ENCODE measurements at regions not wholly inside any gene's neighbourhood (a gene's known extent, or its start where the extent isn't known, plus 50 kb on each side); places are given as distances from the start of the nearest gene placed in this dataset.

DNA sequence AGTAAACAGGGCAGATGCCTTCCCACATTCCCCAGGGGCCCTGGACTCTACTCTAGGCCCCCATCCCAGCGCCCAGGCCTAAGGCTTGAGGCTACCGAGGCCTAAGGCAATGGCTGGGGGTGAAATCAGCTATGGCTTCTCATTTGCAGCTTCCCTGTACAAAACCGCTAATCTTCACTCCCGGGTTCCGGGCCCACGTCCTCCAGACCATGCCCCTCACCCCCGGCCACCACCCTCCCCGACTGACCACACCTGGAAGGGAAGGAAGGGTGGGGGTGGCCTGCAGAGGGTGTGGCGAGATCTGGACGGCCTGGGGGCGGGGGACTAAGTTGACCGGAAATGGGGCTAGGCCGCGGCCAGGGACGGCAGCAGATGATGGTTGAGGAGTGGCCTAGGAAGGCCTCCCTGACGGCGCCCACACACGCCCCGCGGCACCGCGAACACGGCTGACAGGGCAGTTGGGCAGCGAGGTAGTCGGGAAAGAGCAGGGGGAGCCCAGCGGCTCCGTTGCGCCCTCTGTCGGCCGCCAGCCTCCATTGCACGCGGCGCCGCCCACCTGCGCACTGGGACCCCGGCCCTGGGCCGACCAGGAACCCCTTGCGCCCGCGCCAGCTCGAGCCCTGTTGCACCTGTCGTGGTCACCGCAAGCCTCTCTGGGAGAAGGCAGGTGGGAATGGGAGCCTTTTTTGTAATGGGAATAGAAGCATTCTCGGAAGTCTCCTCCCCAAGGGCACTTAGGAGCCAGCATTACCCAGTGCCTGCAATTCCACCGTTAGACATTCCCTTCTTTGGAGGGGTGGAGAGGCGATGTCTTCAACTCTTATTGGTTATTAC is 95.9 kb upstream of the CALM2 start (continued):
- TF ChIP-seq, protein P1, sequence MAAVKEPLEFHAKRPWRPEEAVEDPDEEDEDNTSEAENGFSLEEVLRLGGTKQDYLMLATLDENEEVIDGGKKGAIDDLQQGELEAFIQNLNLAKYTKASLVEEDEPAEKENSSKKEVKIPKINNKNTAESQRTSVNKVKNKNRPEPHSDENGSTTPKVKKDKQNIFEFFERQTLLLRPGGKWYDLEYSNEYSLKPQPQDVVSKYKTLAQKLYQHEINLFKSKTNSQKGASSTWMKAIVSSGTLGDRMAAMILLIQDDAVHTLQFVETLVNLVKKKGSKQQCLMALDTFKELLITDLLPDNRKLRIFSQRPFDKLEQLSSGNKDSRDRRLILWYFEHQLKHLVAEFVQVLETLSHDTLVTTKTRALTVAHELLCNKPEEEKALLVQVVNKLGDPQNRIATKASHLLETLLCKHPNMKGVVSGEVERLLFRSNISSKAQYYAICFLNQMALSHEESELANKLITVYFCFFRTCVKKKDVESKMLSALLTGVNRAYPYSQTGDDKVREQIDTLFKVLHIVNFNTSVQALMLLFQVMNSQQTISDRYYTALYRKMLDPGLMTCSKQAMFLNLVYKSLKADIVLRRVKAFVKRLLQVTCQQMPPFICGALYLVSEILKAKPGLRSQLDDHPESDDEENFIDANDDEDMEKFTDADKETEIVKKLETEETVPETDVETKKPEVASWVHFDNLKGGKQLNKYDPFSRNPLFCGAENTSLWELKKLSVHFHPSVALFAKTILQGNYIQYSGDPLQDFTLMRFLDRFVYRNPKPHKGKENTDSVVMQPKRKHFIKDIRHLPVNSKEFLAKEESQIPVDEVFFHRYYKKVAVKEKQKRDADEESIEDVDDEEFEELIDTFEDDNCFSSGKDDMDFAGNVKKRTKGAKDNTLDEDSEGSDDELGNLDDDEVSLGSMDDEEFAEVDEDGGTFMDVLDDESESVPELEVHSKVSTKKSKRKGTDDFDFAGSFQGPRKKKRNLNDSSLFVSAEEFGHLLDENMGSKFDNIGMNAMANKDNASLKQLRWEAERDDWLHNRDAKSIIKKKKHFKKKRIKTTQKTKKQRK (IDR thresholded peaks at IDR 0.05; ENCODE audit: borderline replicate concordance, low read depth, low read length), result no peak
- TF ChIP-seq, protein P2, sequence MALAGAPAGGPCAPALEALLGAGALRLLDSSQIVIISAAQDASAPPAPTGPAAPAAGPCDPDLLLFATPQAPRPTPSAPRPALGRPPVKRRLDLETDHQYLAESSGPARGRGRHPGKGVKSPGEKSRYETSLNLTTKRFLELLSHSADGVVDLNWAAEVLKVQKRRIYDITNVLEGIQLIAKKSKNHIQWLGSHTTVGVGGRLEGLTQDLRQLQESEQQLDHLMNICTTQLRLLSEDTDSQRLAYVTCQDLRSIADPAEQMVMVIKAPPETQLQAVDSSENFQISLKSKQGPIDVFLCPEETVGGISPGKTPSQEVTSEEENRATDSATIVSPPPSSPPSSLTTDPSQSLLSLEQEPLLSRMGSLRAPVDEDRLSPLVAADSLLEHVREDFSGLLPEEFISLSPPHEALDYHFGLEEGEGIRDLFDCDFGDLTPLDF (CRISPR knock-in tag; IDR thresholded peaks at IDR 0.05), result no peak
- no peak for TF ChIP-seq ZC3H8 (IDR thresholded peaks at IDR 0.05)
- TF ChIP-seq ETS2 (tag; IDR thresholded peaks at IDR 0.05; ENCODE audit: borderline replicate concordance, poor library complexity, severe bottlenecking), result no peak
- TF ChIP-seq YY1 (IDR thresholded peaks at IDR 0.05; ENCODE audit: borderline replicate concordance in 1 of 3, control insufficient read depth in 1 of 3, extremely low read depth in 1 of 3, insufficient read depth in 3 of 3, insufficient read length in 1 of 3, insufficient replicate concordance in 2 of 3, low read depth in 1 of 3, low read length in 2 of 3), result peak in 2 of 3 experiments; percentile 21 to 62
- no peak for TF ChIP-seq KLF10 (CRISPR knock-in tag; IDR thresholded peaks at IDR 0.05)
- TF ChIP-seq, protein P3, sequence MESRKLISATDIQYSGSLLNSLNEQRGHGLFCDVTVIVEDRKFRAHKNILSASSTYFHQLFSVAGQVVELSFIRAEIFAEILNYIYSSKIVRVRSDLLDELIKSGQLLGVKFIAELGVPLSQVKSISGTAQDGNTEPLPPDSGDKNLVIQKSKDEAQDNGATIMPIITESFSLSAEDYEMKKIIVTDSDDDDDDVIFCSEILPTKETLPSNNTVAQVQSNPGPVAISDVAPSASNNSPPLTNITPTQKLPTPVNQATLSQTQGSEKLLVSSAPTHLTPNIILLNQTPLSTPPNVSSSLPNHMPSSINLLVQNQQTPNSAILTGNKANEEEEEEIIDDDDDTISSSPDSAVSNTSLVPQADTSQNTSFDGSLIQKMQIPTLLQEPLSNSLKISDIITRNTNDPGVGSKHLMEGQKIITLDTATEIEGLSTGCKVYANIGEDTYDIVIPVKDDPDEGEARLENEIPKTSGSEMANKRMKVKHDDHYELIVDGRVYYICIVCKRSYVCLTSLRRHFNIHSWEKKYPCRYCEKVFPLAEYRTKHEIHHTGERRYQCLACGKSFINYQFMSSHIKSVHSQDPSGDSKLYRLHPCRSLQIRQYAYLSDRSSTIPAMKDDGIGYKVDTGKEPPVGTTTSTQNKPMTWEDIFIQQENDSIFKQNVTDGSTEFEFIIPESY (CRISPR knock-in tag; IDR thresholded peaks at IDR 0.05), result peak; percentile 47; the same call in 1 of the 2 replicates
- TF ChIP-seq, protein P4, sequence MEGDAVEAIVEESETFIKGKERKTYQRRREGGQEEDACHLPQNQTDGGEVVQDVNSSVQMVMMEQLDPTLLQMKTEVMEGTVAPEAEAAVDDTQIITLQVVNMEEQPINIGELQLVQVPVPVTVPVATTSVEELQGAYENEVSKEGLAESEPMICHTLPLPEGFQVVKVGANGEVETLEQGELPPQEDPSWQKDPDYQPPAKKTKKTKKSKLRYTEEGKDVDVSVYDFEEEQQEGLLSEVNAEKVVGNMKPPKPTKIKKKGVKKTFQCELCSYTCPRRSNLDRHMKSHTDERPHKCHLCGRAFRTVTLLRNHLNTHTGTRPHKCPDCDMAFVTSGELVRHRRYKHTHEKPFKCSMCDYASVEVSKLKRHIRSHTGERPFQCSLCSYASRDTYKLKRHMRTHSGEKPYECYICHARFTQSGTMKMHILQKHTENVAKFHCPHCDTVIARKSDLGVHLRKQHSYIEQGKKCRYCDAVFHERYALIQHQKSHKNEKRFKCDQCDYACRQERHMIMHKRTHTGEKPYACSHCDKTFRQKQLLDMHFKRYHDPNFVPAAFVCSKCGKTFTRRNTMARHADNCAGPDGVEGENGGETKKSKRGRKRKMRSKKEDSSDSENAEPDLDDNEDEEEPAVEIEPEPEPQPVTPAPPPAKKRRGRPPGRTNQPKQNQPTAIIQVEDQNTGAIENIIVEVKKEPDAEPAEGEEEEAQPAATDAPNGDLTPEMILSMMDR (IDR thresholded peaks at IDR 0.05 in 2 of 3, conservative IDR thresholded peaks at IDR 0.05 in 1 of 3; ENCODE audit: insufficient read depth in 2 of 3, low read depth in 1 of 3, low read length in 3 of 3), result peak; percentile 83 to 95 (median 92)
- TF ChIP-seq ZNF79 (CRISPR knock-in tag; IDR thresholded peaks at IDR 0.05; ENCODE audit: low read depth), result peak; percentile 97
- no peak for TF ChIP-seq NR4A1 (CRISPR knock-in tag; IDR thresholded peaks at IDR 0.05)
- TF ChIP-seq NR4A1 (tag; IDR thresholded peaks at IDR 0.05), result 0 out of 2 replicates have a peak, but pooled peaks have one; percentile 22
- peak; percentile 85; the same call in 1 of the 2 replicates for TF ChIP-seq ARID2 (IDR thresholded peaks at IDR 0.05)
- no peak for TF ChIP-seq POLR2AphosphoS5 (IDR thresholded peaks at IDR 0.05; ENCODE audit: control insufficient read depth, insufficient read depth, low read depth, low read length)
- TF ChIP-seq ZNF57 (CRISPR knock-in tag; IDR thresholded peaks at IDR 0.05), result no peak
- peak; percentile 87 for TF ChIP-seq SP1 (CRISPR knock-in tag; IDR thresholded peaks at IDR 0.05)
- no peak for TF ChIP-seq HNRNPUL1 (IDR thresholded peaks at IDR 0.05; ENCODE audit: low read length)

All from K562 (cell line).